ENCODE measurements at regions not wholly inside any gene's neighbourhood (a gene's known extent, or its start where the extent isn't known, plus 50 kb on each side); places are given as distances from the start of the nearest gene placed in this dataset.
"Not testable (repeated sequence)": the region's sequence is repeated elsewhere in the genome, so short reads cannot be mapped to it uniquely, and the experiment has no call there.

DNA sequence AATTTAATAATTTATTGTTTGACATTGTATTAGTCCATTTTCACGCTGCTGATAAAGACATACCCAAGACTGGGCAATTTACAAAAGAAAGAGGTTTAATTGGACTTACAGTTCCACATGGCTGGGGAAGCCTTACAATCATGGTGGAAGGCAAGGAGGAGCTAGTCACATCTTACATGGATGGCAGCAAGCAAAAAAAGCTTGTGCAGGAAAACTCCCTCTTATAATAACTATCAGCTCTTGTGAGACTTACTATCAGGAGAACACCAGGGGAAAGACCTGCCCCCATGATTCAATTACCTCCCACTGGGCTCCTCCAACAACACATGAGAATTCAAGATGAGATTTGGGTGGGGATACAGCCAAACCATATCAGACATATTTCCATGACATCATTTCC is 275.1 kb upstream of the KLF3 start:
- H3K27ac Mint-ChIP-seq, H3K27me3 Mint-ChIP-seq, DNase-seq: not testable (repeated sequence)

DNA sequence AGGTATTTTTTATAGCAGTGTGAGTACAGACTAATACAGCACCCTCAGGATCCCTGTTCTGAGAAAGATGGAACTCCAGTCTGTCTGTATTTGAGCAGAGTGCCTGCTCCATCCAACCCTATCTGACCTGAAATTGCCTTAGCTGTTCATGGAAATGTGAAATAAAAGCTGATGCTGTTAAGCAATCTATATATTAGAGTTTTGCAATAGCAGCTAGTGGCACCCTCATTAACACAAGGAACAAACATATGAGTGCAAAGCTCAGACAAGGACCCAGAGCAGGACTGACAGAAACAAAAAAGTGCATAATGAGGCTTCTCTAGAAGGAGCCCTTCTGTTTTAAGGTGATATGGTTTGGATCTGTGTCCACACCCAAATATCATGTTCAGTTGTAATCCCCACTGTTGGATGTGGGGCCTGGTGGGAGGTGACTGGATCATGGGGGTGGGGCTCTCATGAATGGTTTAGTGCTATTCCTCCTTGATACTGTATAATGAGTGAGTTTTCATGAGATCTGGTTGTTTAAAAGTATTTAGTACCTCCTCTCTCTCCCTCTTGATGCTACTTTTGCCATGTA is 272.9 kb upstream of the KLF3 start:
- no peaks in the 10 kb centered on the region for H3K4me1 Mint-ChIP-seq
- ATAC-seq (ENCODE audit: low read depth in 2 of 2): no peak
- H3K36me3 Mint-ChIP-seq: peaks cover 15 to 37% of the 10 kb centered on the region in 2 donors
- H3K27ac Mint-ChIP-seq: no peak overlapping the region
- DNase-seq: no peak
- H3K4me3 Mint-ChIP-seq: no peak overlapping the region
- H3K9me3 Mint-ChIP-seq: peaks cover 10 to 59% (median 31%) of the 10 kb centered on the region in 7 donors
- H3K27me3 Mint-ChIP-seq: no peaks in the 10 kb centered on the region

More for the DNA sequence above, 275.1 kb upstream of the KLF3 start:
- H3K4me3 Mint-ChIP-seq; ATAC-seq (ENCODE audit: low read depth in 2 of 2); H3K4me1 Mint-ChIP-seq: not testable (repeated sequence)
- Mint-ChIP-seq H3K36me3 (peaks cover 15 to 37% of the 10 kb centered on the region in 2 donors), H3K9me3 (peaks cover 10 to 59% (median 31%) of the 10 kb centered on the region in 7 donors)

- Mint-ChIP-seq H3K4me1 (no peaks in the 10 kb centered on the region), H3K27me3 (no peaks in the 10 kb centered on the region), H3K36me3 (peaks cover 15 to 37% of the 10 kb centered on the region in 2 donors), H3K9me3 (peaks cover 10 to 59% (median 31%) of the 10 kb centered on the region in 7 donors), H3K4me3 (no peak overlapping the region), H3K27ac (no peak overlapping the region)
- DNase-seq (no peak), ATAC-seq (ENCODE audit: low read depth in 2 of 2) (no peak)
These were observed 271.7 kb upstream of the KLF3 start for GRCh38 chr4:38392223-38392855.

DNA sequence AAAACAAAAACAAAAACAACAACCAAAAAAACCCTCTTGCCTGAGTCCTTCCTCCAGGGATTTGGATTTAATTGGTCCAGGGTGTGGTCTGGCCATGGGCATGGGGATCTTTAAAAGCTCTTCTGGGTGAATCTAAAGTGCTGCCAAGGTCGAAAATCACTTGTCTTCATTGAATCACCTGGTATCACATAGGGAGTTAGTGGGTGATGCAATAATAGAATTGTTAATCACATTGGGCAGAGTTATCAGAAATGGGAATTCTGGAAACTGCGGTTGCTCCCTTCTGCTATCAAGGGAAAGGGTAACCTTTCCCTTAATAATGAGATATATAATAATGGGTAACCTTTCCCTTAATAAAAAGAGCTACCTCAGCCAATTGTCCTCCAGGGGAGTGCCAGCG is 267.9 kb upstream of the KLF3 start:
- Mint-ChIP-seq H3K9me3 (peaks cover 10 to 40% (median 13%) of the 10 kb centered on the region in 7 donors), H3K4me1 (peaks cover 0 to 4% (median 0%) of the 10 kb centered on the region in 3 donors), H3K27me3 (no peaks in the 10 kb centered on the region), H3K4me3 (no peak overlapping the region), H3K36me3 (peaks cover 13 to 15% of the 10 kb centered on the region in 2 donors), H3K27ac (no peak overlapping the region)
- DNase-seq (no peak), ATAC-seq (ENCODE audit: low read depth in 2 of 2) (no peak)

DNA sequence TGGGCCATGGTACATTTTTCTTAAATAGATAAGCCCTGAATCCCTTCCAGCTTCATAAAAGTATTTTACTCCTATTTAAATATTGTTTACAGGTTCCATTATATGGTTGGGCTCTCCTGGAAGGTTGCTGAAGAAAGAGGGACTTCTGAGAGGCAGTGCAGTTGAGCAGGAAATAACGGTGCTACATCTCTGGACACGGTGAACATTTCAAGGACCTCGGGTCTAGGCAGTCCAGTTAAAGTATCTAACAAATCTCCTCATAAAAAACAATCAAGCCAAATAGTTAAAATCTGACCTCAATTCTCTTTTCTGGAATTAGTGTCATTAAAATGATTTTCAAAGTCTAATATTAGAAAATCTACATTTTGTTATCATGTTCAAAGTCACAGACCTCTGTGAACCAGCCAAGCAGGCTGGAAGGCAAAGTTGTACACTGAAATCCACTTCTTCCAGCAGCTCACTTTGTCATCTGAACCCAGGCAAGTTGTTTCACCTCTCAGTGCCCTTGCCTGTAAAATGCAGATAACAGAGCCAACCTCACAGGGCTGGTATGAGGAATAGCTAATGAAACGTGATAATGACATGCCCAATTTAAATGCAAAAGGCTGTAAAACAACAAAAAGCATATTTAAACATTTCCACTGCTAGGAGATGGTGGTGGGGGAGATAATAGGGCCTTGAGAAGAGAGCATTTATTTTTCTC is 267.0 kb upstream of the KLF3 start:
- peaks cover 4 to 8% of the 10 kb centered on the region in 2 donors for H3K36me3 Mint-ChIP-seq
- H3K27me3 Mint-ChIP-seq: no peaks in the 10 kb centered on the region
- no peak overlapping the region for H3K4me3 Mint-ChIP-seq
- H3K9me3 Mint-ChIP-seq: peaks cover 1 to 31% (median 6%) of the 10 kb centered on the region in 7 donors
- no peak for DNase-seq
- no peak for ATAC-seq (ENCODE audit: low read depth in 2 of 2)
- no peak overlapping the region for H3K27ac Mint-ChIP-seq
- H3K4me1 Mint-ChIP-seq: peaks cover 2 to 6% (median 3%) of the 10 kb centered on the region in 3 donors

DNA sequence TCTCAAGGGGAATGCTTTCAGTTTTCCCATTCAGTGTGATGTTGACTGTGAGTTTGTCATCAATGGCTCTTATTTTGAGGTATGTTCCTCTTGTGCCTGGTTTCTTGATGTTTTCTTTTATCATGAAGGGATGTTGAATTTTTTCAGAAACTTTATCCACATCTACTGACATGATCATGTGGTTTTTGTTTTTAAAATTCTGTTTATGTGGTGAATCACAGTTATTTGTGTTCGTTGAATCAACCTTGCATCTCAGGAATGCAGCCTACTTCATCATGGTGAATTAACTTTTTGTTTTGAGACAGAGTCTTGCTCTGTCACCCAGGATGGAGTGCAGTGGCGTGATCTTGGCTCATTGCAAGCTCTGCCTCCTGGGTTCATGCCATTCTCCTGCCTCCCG is 263.1 kb upstream of the KLF3 start:
- DNase-seq (no peak), ATAC-seq (ENCODE audit: low read depth in 2 of 2) (no peak)
- Mint-ChIP-seq H3K4me1 (peaks cover 4 to 9% (median 8%) of the 10 kb centered on the region in 3 donors), H3K4me3 (no peak overlapping the region), H3K36me3 (peaks cover 0 to 6% of the 10 kb centered on the region in 2 donors), H3K9me3 (peaks cover 0 to 14% (median 3%) of the 10 kb centered on the region in 7 donors), H3K27ac (no peak overlapping the region), H3K27me3 (no peaks in the 10 kb centered on the region)

DNA sequence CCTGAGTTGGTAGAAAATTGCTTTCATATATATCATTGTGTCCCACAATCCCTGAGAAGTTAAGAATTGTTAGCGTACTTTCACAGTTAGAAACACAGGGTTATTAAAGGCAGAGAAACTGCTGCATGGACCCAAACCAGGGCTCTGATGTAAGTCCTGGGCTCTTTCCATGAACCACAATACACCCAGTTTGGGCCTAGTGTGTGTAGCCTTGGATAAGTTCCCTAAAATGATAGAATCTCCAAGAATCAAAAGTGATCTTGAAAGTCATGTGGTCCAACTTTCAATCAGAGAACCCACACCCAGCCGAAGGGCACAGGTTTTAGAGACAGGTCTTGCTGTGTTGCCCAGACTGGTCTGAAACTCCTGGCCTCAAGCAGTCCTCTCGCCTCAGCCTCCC is 257.8 kb upstream of the KLF3 start:
- Mint-ChIP-seq H3K27ac (no peak overlapping the region), H3K27me3 (peaks cover 5 to 9% (median 7%) of the 10 kb centered on the region in 3 donors), H3K4me1 (peaks cover 4 to 9% (median 5%) of the 10 kb centered on the region in 3 donors), H3K9me3 (peaks cover 0 to 5% (median 0%) of the 10 kb centered on the region in 7 donors), H3K36me3 (no peaks in the 10 kb centered on the region), H3K4me3 (no peak overlapping the region)
- no peak for ATAC-seq (ENCODE audit: low read depth in 2 of 2)
- DNase-seq: no peak

GRCh38 chr4:38409852-38410251 is 254.1 kb upstream of the KLF3 start:
- Mint-ChIP-seq H3K27me3 (peaks cover 5 to 9% (median 7%) of the 10 kb centered on the region in 3 donors), H3K4me3 (no peak overlapping the region), H3K9me3 (no peaks in the 10 kb centered on the region), H3K27ac (peak overlapping the region in 1 of 6 donors; percentile 44), H3K36me3 (no peaks in the 10 kb centered on the region), H3K4me1 (no peaks in the 10 kb centered on the region)
- ATAC-seq (ENCODE audit: low read depth in 2 of 2) (no peak), DNase-seq (no peak)

DNA sequence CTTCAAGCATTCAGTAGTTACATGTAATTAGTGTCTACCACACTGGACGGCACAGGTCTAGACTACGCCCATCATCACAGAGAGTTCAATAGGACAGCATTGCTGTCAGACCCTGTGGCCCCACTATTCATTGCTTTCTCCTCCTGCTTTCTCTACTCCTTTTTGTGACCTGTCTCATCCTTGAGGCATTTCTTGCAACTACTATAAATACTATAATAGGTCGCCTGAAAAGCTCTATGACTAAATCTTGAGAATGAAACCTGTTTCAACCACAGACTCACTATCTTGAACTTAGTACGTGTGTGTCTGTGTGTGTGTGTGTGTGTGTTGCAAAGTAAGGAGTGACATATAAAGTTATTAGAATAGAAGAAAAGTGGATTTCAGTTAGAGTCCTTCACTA is 252.9 kb upstream of the KLF3 start:
- DNase-seq (no peak), ATAC-seq (ENCODE audit: low read depth in 2 of 2) (no peak)
- no peaks in the 10 kb centered on the region for H3K36me3 Mint-ChIP-seq
- H3K9me3 Mint-ChIP-seq: no peaks in the 10 kb centered on the region
- H3K27me3 Mint-ChIP-seq: peaks cover 5 to 9% (median 7%) of the 10 kb centered on the region in 3 donors
- H3K4me1 Mint-ChIP-seq: no peaks in the 10 kb centered on the region
- H3K4me3 Mint-ChIP-seq: no peak overlapping the region
- H3K27ac Mint-ChIP-seq: no peak overlapping the region

DNA sequence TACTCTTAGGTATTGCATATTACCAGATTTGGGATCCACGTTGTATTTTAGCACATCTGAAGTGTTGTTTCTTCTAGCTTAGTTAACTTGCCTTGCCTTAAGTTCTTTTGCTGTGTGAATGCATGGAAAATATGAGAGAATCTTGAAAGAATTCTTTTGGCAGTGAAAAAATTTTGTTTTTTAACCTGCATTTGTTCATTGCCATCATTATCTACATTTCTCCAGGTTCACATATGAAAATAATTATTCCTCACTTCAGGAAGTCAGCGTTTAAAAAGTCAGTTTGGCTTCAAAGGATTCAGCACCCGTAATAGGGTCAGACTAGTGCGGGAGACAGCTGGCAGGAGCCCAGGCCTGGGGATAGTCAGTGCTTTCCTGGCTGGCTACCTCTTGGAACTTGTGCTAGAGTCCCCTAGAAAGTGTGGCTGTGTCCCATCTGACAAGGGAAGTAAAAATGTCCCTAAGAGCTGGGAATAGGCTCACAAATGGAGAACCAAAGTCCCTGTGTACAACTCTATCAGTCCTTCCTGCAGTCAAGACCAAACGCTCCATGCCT is 251.9 kb upstream of the KLF3 start:
- ATAC-seq (ENCODE audit: low read depth in 2 of 2) (no peak), DNase-seq (no peak)
- no peaks in the 10 kb centered on the region for H3K4me1 Mint-ChIP-seq
- no peak overlapping the region for H3K4me3 Mint-ChIP-seq
- no peaks in the 10 kb centered on the region for H3K36me3 Mint-ChIP-seq
- no peak overlapping the region for H3K27ac Mint-ChIP-seq
- peaks cover 5 to 9% (median 7%) of the 10 kb centered on the region in 3 donors for H3K27me3 Mint-ChIP-seq
- H3K9me3 Mint-ChIP-seq: no peaks in the 10 kb centered on the region

- H3K9me3 Mint-ChIP-seq: peaks cover 0 to 1% (median 0%) of the 10 kb centered on the region in 7 donors
- H3K36me3 Mint-ChIP-seq: no peaks in the 10 kb centered on the region
- H3K27me3 Mint-ChIP-seq: peaks cover 5 to 9% (median 7%) of the 10 kb centered on the region in 3 donors
- H3K27ac Mint-ChIP-seq: no peak overlapping the region
- H3K4me3 Mint-ChIP-seq: no peak overlapping the region
- H3K4me1 Mint-ChIP-seq: peaks cover 0 to 10% (median 5%) of the 10 kb centered on the region in 3 donors
- DNase-seq (no peak), ATAC-seq (ENCODE audit: low read depth in 2 of 2) (no peak)
These were observed 250.3 kb upstream of the KLF3 start for GRCh38 chr4:38413524-38414341.

DNA sequence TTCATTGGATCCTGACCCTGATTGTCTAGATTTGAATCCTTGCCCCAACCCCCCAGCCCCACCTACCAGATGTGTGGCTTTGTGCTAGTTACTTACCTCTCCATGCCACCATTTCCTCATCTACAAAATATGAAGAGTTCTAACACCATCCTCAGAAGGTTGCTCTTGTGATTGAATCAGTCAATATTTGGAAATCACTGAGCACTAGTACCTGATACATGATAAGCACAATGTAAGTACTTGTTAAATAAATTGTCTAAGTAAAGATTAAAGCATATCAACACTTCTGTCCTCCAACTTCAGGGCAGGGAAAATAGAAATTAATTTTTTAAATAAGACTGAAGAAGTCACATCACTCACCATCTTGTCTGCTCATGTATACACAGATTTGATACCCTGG is 249.6 kb upstream of the KLF3 start:
- H3K4me3 Mint-ChIP-seq: no peak overlapping the region
- H3K27ac Mint-ChIP-seq: no peak overlapping the region
- H3K9me3 Mint-ChIP-seq: peaks cover 0 to 1% (median 0%) of the 10 kb centered on the region in 7 donors
- no peak for DNase-seq
- H3K36me3 Mint-ChIP-seq: no peaks in the 10 kb centered on the region
- no peak for ATAC-seq (ENCODE audit: low read depth in 2 of 2)
- peaks cover 5 to 9% (median 7%) of the 10 kb centered on the region in 3 donors for H3K27me3 Mint-ChIP-seq
- H3K4me1 Mint-ChIP-seq: peaks cover 0 to 11% (median 6%) of the 10 kb centered on the region in 3 donors

DNA sequence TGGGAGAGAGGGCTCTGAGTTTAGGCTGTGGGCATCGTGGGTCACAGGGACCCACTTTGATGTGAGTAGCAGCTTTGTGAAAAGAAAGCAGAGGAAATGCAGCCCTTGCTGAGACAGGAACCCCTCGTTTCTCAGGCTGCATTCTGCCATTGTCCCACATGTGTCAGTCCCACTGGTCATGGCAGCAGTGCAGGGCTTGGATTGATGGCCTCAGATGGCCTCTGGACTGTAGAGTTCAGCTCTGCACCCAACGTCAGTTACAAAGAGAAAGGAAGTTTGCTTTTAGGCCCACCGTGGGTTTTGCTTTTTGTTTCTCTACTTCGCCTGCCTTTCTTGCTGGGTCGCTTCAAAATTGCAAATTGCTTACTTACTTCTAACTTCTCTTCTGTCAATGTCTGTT is 248.3 kb upstream of the KLF3 start:
- H3K4me3 Mint-ChIP-seq: no peak overlapping the region
- peaks cover 0 to 11% (median 6%) of the 10 kb centered on the region in 3 donors for H3K4me1 Mint-ChIP-seq
- ATAC-seq (ENCODE audit: low read depth in 2 of 2) (no peak), DNase-seq (no peak)
- peaks cover 6 to 11% of the 10 kb centered on the region in 2 donors for H3K36me3 Mint-ChIP-seq
- peaks cover 0 to 2% (median 0%) of the 10 kb centered on the region in 3 donors for H3K27me3 Mint-ChIP-seq
- peaks cover 6 to 11% (median 8%) of the 10 kb centered on the region in 7 donors for H3K9me3 Mint-ChIP-seq
- peak overlapping the region in 1 of 6 donors; percentile 77 for H3K27ac Mint-ChIP-seq

Measured in naive B cell (primary cell).